ENCODE measurements at regions not wholly inside any gene's neighbourhood (a gene's known extent, or its start where the extent isn't known, plus 50 kb on each side); places are given as distances from the start of the nearest gene placed in this dataset.

GRCh38 chr12:92482599-92482998 lies 220.2 kb upstream of the PLEKHG7 start:
- no peaks in the 10 kb centered on the region for H3K9me3 ChIP-seq
- TF ChIP-seq CTCF (IDR thresholded peaks at IDR 0.05) = no peak
- no peak for TF ChIP-seq POLR2A (IDR thresholded peaks at IDR 0.05)
- H3K27me3 ChIP-seq (replicated peaks; ENCODE audit: insufficient read depth) = no peaks in the 10 kb centered on the region
- intact Hi-C loops (cut with DNase I) = no loop called here
- no peaks in the 10 kb centered on the region for H3K4me1 ChIP-seq (replicated peaks)
- H3K27ac ChIP-seq = no peak overlapping the region
- H3K36me3 ChIP-seq = no peaks in the 10 kb centered on the region
- no peak for DNase-seq (ENCODE audit: low spot score)
- WGBS = 94% methylated on average over 2 of the region's 2 CpGs
- no peak overlapping the region for H3K4me3 ChIP-seq

- intact Hi-C loops (cut with DNase I) = no loop called here
- Histone ChIP-seq H3K4me3 (no peak overlapping the region), H3K27ac (no peak overlapping the region), H3K36me3 (no peaks in the 10 kb centered on the region), H3K27me3 (replicated peaks; ENCODE audit: insufficient read depth) (no peaks in the 10 kb centered on the region), H3K4me1 (replicated peaks) (no peaks in the 10 kb centered on the region), H3K9me3 (no peaks in the 10 kb centered on the region)
- TF ChIP-seq CTCF (IDR thresholded peaks at IDR 0.05) = no peak
- no peak for TF ChIP-seq POLR2AphosphoS5 (IDR thresholded peaks at IDR 0.05)
- no peak for TF ChIP-seq POLR2A (IDR thresholded peaks at IDR 0.05)
- 75% methylated on average over 2 of the region's 2 CpGs for WGBS
- no peak for DNase-seq (ENCODE audit: low spot score)
These were observed 221.7 kb upstream of the PLEKHG7 start for GRCh38 chr12:92481066-92481465.

- intact Hi-C loops (cut with DNase I) = no loop called here
- 52% methylated on average over 2 of the region's 2 CpGs for WGBS
- no peaks in the 10 kb centered on the region for H3K36me3 ChIP-seq
- H3K27ac ChIP-seq = no peak overlapping the region
- no peak overlapping the region for H3K4me3 ChIP-seq
- H3K9me3 ChIP-seq = no peaks in the 10 kb centered on the region
- no peaks in the 10 kb centered on the region for H3K4me1 ChIP-seq (replicated peaks)
- DNase-seq (ENCODE audit: low spot score) = no peak
- TF ChIP-seq POLR2A (IDR thresholded peaks at IDR 0.05) = no peak
- no peak for TF ChIP-seq CTCF (IDR thresholded peaks at IDR 0.05)
- TF ChIP-seq POLR2AphosphoS5 (IDR thresholded peaks at IDR 0.05) = no peak
- no peaks in the 10 kb centered on the region for H3K27me3 ChIP-seq (replicated peaks; ENCODE audit: insufficient read depth)
These were observed 224.1 kb upstream of the PLEKHG7 start for GRCh38 chr12:92478692-92479091.

DNA sequence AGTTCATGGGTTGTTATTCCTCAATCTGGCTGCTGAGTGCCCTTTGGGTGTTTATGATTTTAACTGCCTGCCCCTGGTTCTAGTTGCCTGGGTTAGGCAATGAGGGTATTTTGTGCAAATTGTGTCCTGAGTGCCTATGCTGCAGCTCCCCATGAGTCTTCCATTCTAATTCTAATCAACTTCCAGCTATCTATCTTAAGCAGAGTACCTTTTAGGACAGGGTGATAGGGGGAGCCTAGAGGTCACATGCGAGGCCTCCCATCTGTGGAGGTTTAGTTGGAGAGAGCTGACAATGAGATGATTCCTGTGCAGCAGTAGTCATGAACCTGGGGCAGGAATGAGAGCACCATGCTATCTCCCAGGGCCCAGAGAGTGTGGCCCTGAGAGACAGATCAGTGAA lies 225.9 kb upstream of the PLEKHG7 start:
- WGBS = 100% methylated on average over 1 of the region's 1 CpG
- TF ChIP-seq POLR2AphosphoS5 (IDR thresholded peaks at IDR 0.05) (no peak), POLR2A (IDR thresholded peaks at IDR 0.05) (no peak), CTCF (IDR thresholded peaks at IDR 0.05) (no peak)
- Histone ChIP-seq H3K27ac (no peak overlapping the region), H3K27me3 (replicated peaks; ENCODE audit: insufficient read depth) (no peaks in the 10 kb centered on the region), H3K4me1 (replicated peaks) (no peaks in the 10 kb centered on the region), H3K9me3 (no peaks in the 10 kb centered on the region), H3K36me3 (no peaks in the 10 kb centered on the region), H3K4me3 (no peak overlapping the region)
- intact Hi-C loops (cut with DNase I) = no loop called here
- no peak for DNase-seq (ENCODE audit: low spot score)

DNA sequence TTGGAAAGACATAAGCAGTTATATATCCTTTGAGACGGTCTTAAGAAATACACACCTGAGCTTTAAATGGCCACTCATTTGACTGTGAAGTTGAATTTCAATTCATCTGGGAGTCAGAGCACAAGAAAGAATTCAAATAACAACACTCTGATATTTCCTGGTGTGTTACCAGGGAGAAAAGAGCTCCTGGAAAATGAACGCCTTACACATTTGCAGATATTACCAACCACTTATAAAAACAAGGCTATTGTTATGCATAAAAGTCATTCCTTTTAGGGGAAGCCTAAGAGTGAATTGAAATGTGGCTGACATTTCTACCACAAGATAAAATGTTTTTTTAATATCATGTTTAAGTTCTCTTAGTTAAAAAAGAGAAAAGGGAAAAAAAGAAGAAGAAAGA lies 229.2 kb upstream of the PLEKHG7 start:
- TF ChIP-seq POLR2AphosphoS5 (IDR thresholded peaks at IDR 0.05) (no peak), CTCF (IDR thresholded peaks at IDR 0.05) (no peak), POLR2A (IDR thresholded peaks at IDR 0.05) (no peak)
- Histone ChIP-seq H3K4me1 (replicated peaks) (no peaks in the 10 kb centered on the region), H3K36me3 (no peaks in the 10 kb centered on the region), H3K27me3 (replicated peaks; ENCODE audit: insufficient read depth) (no peaks in the 10 kb centered on the region), H3K9me3 (no peaks in the 10 kb centered on the region), H3K4me3 (no peak overlapping the region), H3K27ac (no peak overlapping the region)
- DNase-seq (ENCODE audit: low spot score) = no peak
- WGBS = 82% methylated on average over 2 of the region's 2 CpGs
- intact Hi-C loops (cut with DNase I) = no loop called here
